Endothelial cell of umbilical vein (primary cell): ENCODE measurements at regions not wholly inside any gene's neighbourhood (a gene's known extent, or its start where the extent isn't known, plus 50 kb on each side); places are given as distances from the start of the nearest gene placed in this dataset.

ENCODE experiments used
- CTCF ChIP-seq, 2 donors: IDR thresholded peaks; 1 replicate in 1 of 2; 2 replicates in 1 of 2; pipeline ENCODE4 v1.5.1; 2011; ENCODE audit warnings: low read length in 2 of 2, mild to moderate bottlenecking in 2 of 2, moderate library complexity in 2 of 2, control low read depth in 1 of 2, inconsistent platforms in 1 of 2, low read depth in 1 of 2; ENCODE audit not compliant: insufficient read depth in 1 of 2; ENCODE audit errors: extremely low read depth in 1 of 2
- MAX ChIP-seq: IDR thresholded peaks from 2 replicates; pipeline ENCODE4 v1.6.1; 2011; ENCODE audit not compliant: insufficient read depth, insufficient read length

DNA sequence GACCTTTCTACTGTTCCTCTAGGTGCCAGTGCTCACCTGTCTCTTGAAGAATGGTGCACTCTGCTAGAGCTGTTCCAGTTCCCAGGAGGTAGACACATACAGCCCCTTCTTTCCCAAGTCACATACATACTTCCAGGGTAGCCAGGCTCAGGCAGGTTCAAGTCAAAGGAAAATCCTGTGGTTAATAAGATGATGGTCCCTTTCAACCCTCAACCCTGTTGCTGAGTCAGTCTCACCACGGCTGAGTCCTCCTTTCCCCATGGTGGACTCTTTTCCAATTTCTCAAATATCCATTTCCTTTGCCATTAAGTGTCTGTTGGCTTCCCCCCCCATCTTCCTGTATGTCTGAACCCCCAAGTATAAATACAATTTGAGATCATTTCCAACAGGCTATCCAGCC lies 56.1 kb upstream of the ACAN start:
- TF ChIP-seq MAX: no peak
- no peak for TF ChIP-seq CTCF (IDR thresholded peaks at IDR 0.05; ENCODE audit: extremely low read depth in 1 of 2, insufficient read depth in 1 of 2, low read depth in 1 of 2, low read length in 2 of 2)
